Adrenal gland (tissue), 9 donors: ENCODE measurements at regions not wholly inside any gene's neighbourhood (a gene's known extent, or its start where the extent isn't known, plus 50 kb on each side); places are given as distances from the start of the nearest gene placed in this dataset.
A peak's percentile ranks its signal among the peaks of the same experiment; 100 is the strongest.

Experiments
- DNase-seq, 7 donors: peaks; one replicate each; pipeline ENCODE4 v3.0.0-alpha.2; 2019 to 2020
- H3K27ac ChIP-seq, 5 donors: fragments of 200-600 bp; sonication (generic) in 4 of 5; 1 replicate in 3 of 5; 2 replicates in 2 of 5; pipeline versions ENCODE4 v1.5.1 to v1.8.0; 2016 to 2020; ENCODE audit warnings: mild to moderate bottlenecking in 1 of 5
- H3K27me3 ChIP-seq: fragments of 200-600 bp; 2 replicates; pipeline ENCODE4 v1.8.0; 2021
- H3K36me3 ChIP-seq, 2 donors: fragments of 200-600 bp; replicated peaks in 1 of 2; 1 replicate in 1 of 2; 2 replicates in 1 of 2; pipeline versions ENCODE4 v1.5.1 to v1.8.0; 2018 to 2022
- H3K4me1 ChIP-seq, 2 donors: fragments of 200-600 bp; replicated peaks in 1 of 2; 1 replicate in 1 of 2; 2 replicates in 1 of 2; pipeline versions ENCODE4 v1.5.1 to v1.8.0; 2018 to 2021
- H3K4me3 ChIP-seq, 4 donors: fragments of 200-600 bp; sonication (generic) in 3 of 4; one replicate each; pipeline ENCODE4 v1.5.1; 2016 to 2018
- H3K9me3 ChIP-seq, 3 donors: fragments of 200-600 bp; sonication (generic) in 1 of 3; replicated peaks in 1 of 3; 1 replicate in 2 of 3; 2 replicates in 1 of 3; pipeline versions ENCODE4 v1.5.1 to v1.8.0; 2016 to 2021
- CTCF ChIP-seq, 6 experiments: fragments of 450-650 bp in 4 of 6; fragments of 200-600 bp in 2 of 6; sonication (generic) in 1 of 6; IDR thresholded peaks; 1 replicate in 5 of 6; 2 replicates in 1 of 6; pipeline versions ENCODE4 v1.5.1 to v1.8.0; 2016 to 2021; ENCODE audit warnings: antibody characterized with exemption in 6 of 6, mild to moderate bottlenecking in 2 of 6, moderate library complexity in 1 of 6
- POLR2A ChIP-seq, 2 donors: fragments of 450-650 bp; IDR thresholded peaks; one replicate each; pipeline ENCODE4 v1.6.1; 2017; ENCODE audit warnings: antibody characterized with exemption in 2 of 2, mild to moderate bottlenecking in 2 of 2, moderate library complexity in 1 of 2
- WGBS, 4 donors: extraction: QIAGEN DNeasy Blood & Tissue Kit in 2 of 4; methylation state at CpG; one replicate each; pipeline versions ENCODE4 v1.1.5 to v1.1.7; 2013 to 2017; 5-methylcytosine and 5-hydroxymethylcytosine counted together
- intact Hi-C, 2 donors: fragments of 100-400 bp; cut with DNase I; formaldehyde crosslinking; loops; one replicate each; pipeline versions ENCODE4 v1.14.1 to v1.15.0; 2022 to 2023
- donor health status: healthy with polysubstance abuse.
- donor health status: Bipolar disorder and iron deficiency.
- donor health status: DM: yes; HTN: yes; CAD: no.
- donor health status: DM: no; HTN: no; CAD: no.
- donor health status: DM: no; HTN: no; CAD: no.

GRCh38 chr7:155864991-155865690 is 52.9 kb upstream of the SHH start:
- 87 to 90% (median 89%) methylated on average over 10 to 11 of the region's 11 CpGs for WGBS, 4 donors
- no peak overlapping the region for H3K4me3 ChIP-seq
- H3K4me1 ChIP-seq: peaks cover 7 to 25% of the 10 kb centered on the region in 2 donors
- no peak overlapping the region for H3K27ac ChIP-seq
- no peaks in the 10 kb centered on the region for H3K36me3 ChIP-seq
- DNase-seq: peak in 4 of 7 donors; percentile 8 to 45 (median 13)
- H3K27me3 ChIP-seq: no peaks in the 10 kb centered on the region
- intact Hi-C loops: no loop called here
- no peaks in the 10 kb centered on the region for H3K9me3 ChIP-seq
- TF ChIP-seq CTCF (IDR thresholded peaks at IDR 0.05) (no peak), POLR2A (IDR thresholded peaks at IDR 0.05) (no peak)

- H3K9me3 ChIP-seq: no peaks in the 10 kb centered on the region
- H3K36me3 ChIP-seq: no peaks in the 10 kb centered on the region
- H3K27ac ChIP-seq: no peak overlapping the region
- no peak overlapping the region for H3K4me3 ChIP-seq
- 83 to 96% (median 87%) methylated on average over 10 of the region's 10 CpGs for WGBS, 4 donors
- DNase-seq: peak in 2 of 7 donors; percentile 6 to 12
- intact Hi-C loops: no loop called here
- no peaks in the 10 kb centered on the region for H3K27me3 ChIP-seq
- peaks cover 7 to 25% of the 10 kb centered on the region in 2 donors for H3K4me1 ChIP-seq
- TF ChIP-seq POLR2A (IDR thresholded peaks at IDR 0.05) (no peak), CTCF (IDR thresholded peaks at IDR 0.05) (no peak)
These were observed 52.2 kb upstream of the SHH start for GRCh38 chr7:155864271-155864985.

DNA sequence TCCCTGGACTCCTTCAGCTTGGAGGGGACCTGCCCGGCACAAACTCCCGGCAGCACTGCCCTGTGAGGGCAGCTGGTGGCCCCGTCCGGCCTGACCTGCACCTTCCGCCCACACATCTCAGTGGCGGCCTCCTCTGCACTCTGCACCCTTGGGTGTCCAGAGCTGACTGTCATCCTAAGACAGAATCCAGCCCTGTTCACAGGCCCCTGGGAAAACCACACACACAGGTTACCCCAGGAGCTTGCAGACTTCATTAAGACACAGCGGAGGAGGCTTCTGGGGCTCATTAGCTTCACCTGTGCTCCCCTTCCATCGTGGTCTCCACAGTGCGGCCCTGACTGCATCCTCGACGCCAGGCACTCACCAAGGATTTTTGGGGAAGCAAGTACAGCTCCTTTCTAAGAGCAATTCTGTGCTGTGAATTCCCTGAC is 51.5 kb upstream of the SHH start:
- Histone ChIP-seq H3K4me1 (peaks cover 7 to 25% of the 10 kb centered on the region in 2 donors), H3K36me3 (no peaks in the 10 kb centered on the region), H3K9me3 (no peaks in the 10 kb centered on the region), H3K27ac (no peak overlapping the region), H3K27me3 (no peaks in the 10 kb centered on the region), H3K4me3 (no peak overlapping the region)
- intact Hi-C loops: no loop called here
- WGBS, 4 donors: 88 to 98% (median 93%) methylated on average over 6 to 11 of the region's 11 CpGs
- TF ChIP-seq POLR2A (IDR thresholded peaks at IDR 0.05) (no peak), CTCF (IDR thresholded peaks at IDR 0.05) (no peak)
- DNase-seq: peak in 2 of 7 donors; percentile 11 to 20

DNA sequence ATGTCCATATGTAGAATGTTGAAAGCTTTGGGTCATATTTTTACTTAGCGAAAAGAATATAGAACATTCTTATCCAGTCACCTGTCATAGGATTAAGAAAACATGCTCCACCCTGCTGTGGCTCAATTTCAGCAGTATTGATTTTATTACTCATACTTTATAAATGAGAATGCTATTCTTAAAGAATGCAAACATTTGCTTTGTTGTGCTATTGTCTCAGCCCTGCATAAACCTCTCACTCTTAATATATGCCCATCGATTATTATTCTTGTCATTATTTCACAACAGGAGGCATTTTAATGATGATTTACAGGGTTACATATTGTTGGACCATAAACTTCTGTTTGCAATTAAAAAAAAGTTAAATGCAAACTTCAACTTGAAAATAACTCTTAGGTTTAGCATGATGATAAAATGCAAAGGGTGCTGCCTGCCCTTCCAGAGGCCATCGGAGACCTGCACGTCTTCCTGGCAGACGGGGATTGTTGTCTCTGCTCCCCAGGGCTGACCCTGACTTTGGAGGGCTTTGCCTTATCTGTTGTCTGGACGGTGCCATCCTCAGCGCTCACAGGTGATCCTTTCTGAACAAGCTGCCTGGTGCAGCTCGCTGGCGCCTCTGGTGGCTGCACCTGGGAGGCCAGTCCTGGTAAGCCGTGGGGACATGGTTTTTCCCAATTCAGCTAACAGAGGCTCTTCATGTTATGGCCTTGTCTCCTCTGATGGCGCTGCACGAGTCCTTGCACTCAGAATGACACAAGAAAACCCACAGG is 50.0 kb upstream of the SHH start:
- Histone ChIP-seq H3K27me3 (no peaks in the 10 kb centered on the region), H3K27ac (peak overlapping the region in 2 of 5 donors; percentile 83 to 97), H3K4me1 (peaks cover 7 to 25% of the 10 kb centered on the region in 2 donors), H3K9me3 (no peaks in the 10 kb centered on the region), H3K4me3 (no peak overlapping the region), H3K36me3 (no peaks in the 10 kb centered on the region)
- intact Hi-C loops: no loop called here
- TF ChIP-seq POLR2A (IDR thresholded peaks at IDR 0.05) (no peak), CTCF (IDR thresholded peaks at IDR 0.05) (peak in 2 of 6 experiments; percentile 25 to 35)
- WGBS, 4 donors: 55 to 64% (median 61%) methylated on average over 11 to 12 of the region's 12 CpGs
- DNase-seq: peak in 4 of 7 donors; percentile 14 to 51 (median 34)
